ENCODE measurements at regions not wholly inside any gene's neighbourhood (a gene's known extent, or its start where the extent isn't known, plus 50 kb on each side); places are given as distances from the start of the nearest gene placed in this dataset.

DNA sequence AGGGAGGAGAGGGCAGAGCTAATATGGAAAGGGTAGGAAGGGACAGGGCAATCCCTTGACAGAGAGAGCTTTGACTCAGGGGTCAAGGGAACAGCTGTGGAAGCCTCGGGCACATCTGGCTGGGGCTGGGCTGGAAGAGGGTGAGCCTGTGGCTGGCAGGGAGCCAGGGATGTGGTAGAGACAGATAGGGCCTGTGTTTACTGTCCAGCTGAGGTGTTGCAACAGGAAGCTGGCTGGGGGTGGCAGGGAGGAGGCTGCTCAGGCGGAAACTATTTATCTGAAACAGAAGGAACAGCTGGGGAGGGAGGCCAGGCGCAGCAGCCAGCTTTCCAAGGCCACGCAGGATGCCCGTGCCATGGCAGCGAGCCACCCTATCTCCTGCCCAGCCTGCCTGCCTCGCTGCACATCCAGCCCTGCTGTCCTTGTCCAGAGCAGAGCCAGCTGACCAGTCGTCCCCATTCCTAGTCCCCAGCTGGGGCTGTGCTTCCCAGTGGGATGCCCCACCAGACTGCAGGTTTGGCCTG is 264.7 kb downstream of the CYP26B1 start:
- TF ChIP-seq POLR2A (IDR thresholded peaks at IDR 0.05) (no peak), POLR2AphosphoS5 (IDR thresholded peaks at IDR 0.05) (peak in 1 of 3 donors; percentile 15)
